Nephron progenitor cell (in vitro differentiated cells): ENCODE measurements at regions not wholly inside any gene's neighbourhood (a gene's known extent, or its start where the extent isn't known, plus 50 kb on each side); places are given as distances from the start of the nearest gene placed in this dataset.

Experiments
- DNase-seq: peaks from one replicate; pipeline ENCODE4 v3.0.0; 2021
- H3K27ac Mint-ChIP-seq: 2 replicates; pipeline ENCODE4 v1.8.0; 2021; ENCODE audit warnings: mild to moderate bottlenecking, moderate library complexity, mixed read lengths
- H3K27me3 Mint-ChIP-seq: 2 replicates; pipeline ENCODE4 v1.8.0; 2021; ENCODE audit warnings: mild to moderate bottlenecking, low read depth, mixed read lengths; ENCODE audit not compliant: poor library complexity
- H3K36me3 Mint-ChIP-seq: 2 replicates; pipeline ENCODE4 v1.8.0; 2021; ENCODE audit warnings: low read depth, mixed read lengths
- H3K4me1 Mint-ChIP-seq: 2 replicates; pipeline ENCODE4 v1.8.0; 2021; ENCODE audit warnings: mixed read lengths
- H3K4me3 Mint-ChIP-seq: 2 replicates; pipeline ENCODE4 v1.8.0; 2021; ENCODE audit warnings: mild to moderate bottlenecking, moderate library complexity, mixed read lengths
- H3K9me3 Mint-ChIP-seq: 2 replicates; pipeline ENCODE4 v1.8.0; 2021; ENCODE audit warnings: mild to moderate bottlenecking, moderate library complexity, mixed read lengths
- CTCF ChIP-seq: fragments of 200-600 bp; sonication (generic); IDR thresholded peaks from 2 replicates; pipeline ENCODE4 v1.5.0; 2021; ENCODE audit warnings: antibody characterized with exemption

DNA sequence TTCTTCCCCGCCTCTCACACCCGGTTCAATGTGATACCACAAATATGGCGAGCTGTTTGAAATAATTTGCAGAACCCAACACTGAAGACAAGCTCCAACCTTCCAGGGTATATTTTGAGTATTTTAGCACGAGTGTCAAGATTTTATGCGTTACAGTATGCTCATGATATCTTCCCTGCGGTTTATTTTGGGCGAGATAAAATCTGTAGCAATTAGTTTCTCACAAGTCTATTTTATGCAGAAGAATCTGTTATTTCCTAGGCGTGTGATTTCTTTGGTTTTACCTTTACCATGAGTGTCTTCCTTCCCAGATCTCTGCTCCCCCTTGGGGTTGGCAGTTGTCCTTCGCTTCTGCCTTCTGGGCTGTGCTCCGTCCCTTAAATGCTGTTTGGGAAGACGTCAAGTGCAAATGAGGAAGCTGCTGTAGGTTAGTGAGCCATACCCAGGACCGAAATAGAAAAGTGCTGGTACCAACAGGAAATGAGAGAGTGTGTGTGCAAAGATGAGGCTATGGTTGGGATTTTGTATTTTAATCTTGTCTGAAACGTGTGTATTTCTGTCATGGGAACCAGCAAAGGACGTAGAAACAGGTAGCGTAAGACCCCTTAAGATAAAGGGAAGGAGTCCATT, 299.8 kb downstream of the KLF6 start:
- peaks cover 3% of the 10 kb centered on the region for H3K27me3 Mint-ChIP-seq
- DNase-seq = no peak
- H3K4me3 Mint-ChIP-seq = no peak overlapping the region
- H3K4me1 Mint-ChIP-seq = peaks cover 61% of the 10 kb centered on the region
- no peak for TF ChIP-seq CTCF
- peak overlapping the region; percentile 84 for H3K27ac Mint-ChIP-seq
- no peaks in the 10 kb centered on the region for H3K36me3 Mint-ChIP-seq
- H3K9me3 Mint-ChIP-seq = peaks cover 23% of the 10 kb centered on the region

DNA sequence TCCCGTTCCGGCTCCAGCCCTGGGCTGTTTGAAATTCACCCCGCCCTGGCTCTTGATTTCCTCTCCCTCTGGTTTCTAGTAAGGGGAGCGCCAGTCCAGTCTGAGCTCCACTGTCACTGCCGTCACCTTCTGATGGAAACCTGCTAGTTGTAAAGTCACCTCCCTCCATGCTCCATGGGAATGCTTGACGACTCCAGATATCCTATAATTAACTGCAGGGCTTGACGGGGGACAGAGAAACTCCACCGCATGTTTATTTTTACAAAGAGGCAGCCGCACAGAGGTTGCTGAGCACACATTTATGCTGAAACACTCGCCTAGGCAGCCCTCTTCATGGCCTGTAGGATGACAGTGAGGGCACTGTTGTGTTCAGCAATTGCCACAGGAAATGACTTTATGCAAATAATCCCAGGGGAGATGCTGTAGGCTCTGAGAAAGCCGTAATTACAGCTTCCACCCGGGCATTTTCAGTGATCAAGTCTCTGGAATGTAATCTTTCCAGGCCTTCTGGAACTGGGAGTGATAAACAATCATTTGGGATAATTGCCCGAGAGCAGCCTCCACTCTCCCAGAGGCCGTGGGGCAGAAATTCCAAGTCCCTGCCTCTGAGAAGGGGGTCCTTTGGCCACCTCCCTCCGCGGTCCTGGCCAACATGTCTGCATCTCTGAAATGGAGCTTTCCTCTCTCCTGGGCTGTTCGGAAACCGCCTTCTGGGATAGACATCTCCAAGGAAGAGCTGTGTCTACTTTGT, 300.5 kb downstream of the KLF6 start:
- no peaks in the 10 kb centered on the region for H3K36me3 Mint-ChIP-seq
- peak overlapping the region; percentile 41 for H3K4me3 Mint-ChIP-seq
- H3K4me1 Mint-ChIP-seq = peaks cover 61% of the 10 kb centered on the region
- DNase-seq = no peak
- H3K27ac Mint-ChIP-seq = peak overlapping the region; percentile 94
- no peak for TF ChIP-seq CTCF
- peaks cover 3% of the 10 kb centered on the region for H3K27me3 Mint-ChIP-seq
- H3K9me3 Mint-ChIP-seq = peaks cover 20% of the 10 kb centered on the region

DNA sequence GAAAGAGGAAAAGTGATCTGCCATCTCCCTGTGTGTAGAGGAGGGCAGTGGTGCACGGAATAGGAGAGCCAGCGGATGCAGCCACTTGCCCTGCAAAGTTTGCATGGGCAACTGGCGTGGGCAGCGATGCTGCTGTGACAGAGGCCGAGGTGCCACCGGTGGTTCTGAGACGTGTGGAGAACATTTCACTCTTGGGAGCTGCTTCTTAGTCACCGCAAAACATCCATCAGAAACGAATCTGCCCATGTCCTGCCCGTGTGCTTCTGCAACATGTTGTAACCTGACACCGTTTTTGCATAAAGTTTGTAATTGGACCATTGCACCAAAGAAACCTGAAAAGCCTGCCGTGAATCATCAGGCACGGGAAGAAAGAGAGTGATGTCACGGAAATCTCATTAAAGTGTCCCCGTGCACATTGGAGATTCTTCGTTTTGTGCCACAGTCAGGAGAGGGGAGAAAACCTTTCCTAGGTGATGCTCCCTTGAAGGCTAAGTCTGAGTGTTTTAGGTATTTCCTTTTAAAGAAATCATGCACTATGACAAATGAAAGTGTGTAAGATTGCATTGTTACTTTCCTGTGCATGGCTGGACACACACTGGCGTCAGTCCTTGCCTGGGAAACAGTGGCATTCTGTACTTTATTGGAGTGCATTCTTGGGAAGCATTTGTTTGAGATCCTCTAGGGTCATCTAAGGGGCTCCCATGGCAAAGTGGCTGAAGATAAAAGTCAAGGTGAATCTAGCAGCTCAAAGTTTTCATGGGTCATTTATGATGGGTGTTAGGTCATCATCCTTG, 302.6 kb downstream of the KLF6 start:
- Mint-ChIP-seq H3K36me3 (no peaks in the 10 kb centered on the region), H3K27me3 (peaks cover 3% of the 10 kb centered on the region), H3K4me3 (peak overlapping the region; percentile 53), H3K4me1 (peaks cover 67% of the 10 kb centered on the region), H3K27ac (peak overlapping the region; percentile 93), H3K9me3 (peaks cover 12% of the 10 kb centered on the region)
- peak; percentile 43 for DNase-seq
- TF ChIP-seq CTCF = no peak

GRCh38 chr10:3481496-3481895, 303.5 kb downstream of the KLF6 start:
- Mint-ChIP-seq H3K4me3 (no peak overlapping the region), H3K27me3 (peaks cover 3% of the 10 kb centered on the region), H3K27ac (peak overlapping the region; percentile 93), H3K4me1 (peaks cover 66% of the 10 kb centered on the region), H3K36me3 (no peaks in the 10 kb centered on the region), H3K9me3 (peaks cover 12% of the 10 kb centered on the region)
- DNase-seq = no peak
- no peak for TF ChIP-seq CTCF

DNA sequence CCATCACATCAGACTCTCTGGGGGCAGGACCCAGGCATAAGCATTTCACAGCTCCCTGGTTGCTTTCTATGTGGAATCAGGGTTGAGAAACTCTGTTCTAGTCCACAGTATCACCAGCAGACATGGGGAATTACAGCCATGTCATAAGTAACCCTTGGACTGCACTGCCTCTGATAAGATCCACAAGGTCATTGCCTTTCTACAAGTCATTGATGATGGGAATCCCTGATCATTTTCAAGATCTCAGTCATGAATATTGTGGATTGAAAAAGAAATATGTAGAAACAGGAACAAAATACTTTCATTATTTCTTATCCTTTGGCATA, 304.1 kb downstream of the KLF6 start:
- Mint-ChIP-seq H3K36me3 (no peaks in the 10 kb centered on the region), H3K9me3 (peaks cover 12% of the 10 kb centered on the region), H3K4me3 (no peak overlapping the region), H3K27me3 (peaks cover 3% of the 10 kb centered on the region), H3K4me1 (peaks cover 66% of the 10 kb centered on the region), H3K27ac (no peak overlapping the region)
- no peak for DNase-seq
- no peak for TF ChIP-seq CTCF
